CD14-positive monocyte (primary cell): ENCODE measurements at regions not wholly inside any gene's neighbourhood (a gene's known extent, or its start where the extent isn't known, plus 50 kb on each side); places are given as distances from the start of the nearest gene placed in this dataset.

Experiments used
- DNase-seq, 3 donors: peaks; one replicate each; pipeline ENCODE4 v3.0.0-alpha.2; 2011 to 2022
- H2AFZ ChIP-seq: 2 replicates; pipeline ENCODE4 v1.6.0; 2012; ENCODE audit warnings: mild to moderate bottlenecking, low read depth, low read length, inconsistent platforms; ENCODE audit not compliant: insufficient read depth, poor library complexity, severe bottlenecking
- H3K27ac ChIP-seq, 2 donors: 1 replicate in 1 of 2; 2 replicates in 1 of 2; pipeline ENCODE4 v1.5.1; 2012 to 2013; ENCODE audit warnings: low read length in 2 of 2, control low read depth in 1 of 2, inconsistent platforms in 1 of 2, low read depth in 1 of 2, mild to moderate bottlenecking in 1 of 2
- H3K27me3 ChIP-seq, 2 donors: one replicate each; pipeline versions ENCODE4 v1.6.0 to v1.6.1; 2011 to 2013; ENCODE audit warnings: low read length in 2 of 2; ENCODE audit not compliant: control insufficient read depth in 2 of 2, insufficient read depth in 2 of 2
- H3K36me3 ChIP-seq, 2 donors: replicated peaks in 1 of 2; 1 replicate in 1 of 2; 2 replicates in 1 of 2; pipeline versions ENCODE4 v1.5.1 to v1.6.1; 2012 to 2013; ENCODE audit warnings: low read length in 2 of 2, control low read depth in 1 of 2, inconsistent platforms in 1 of 2, mild to moderate bottlenecking in 1 of 2; ENCODE audit not compliant: insufficient read depth in 2 of 2, control insufficient read depth in 1 of 2
- H3K4me1 ChIP-seq, 2 donors: 1 replicate in 1 of 2; 2 replicates in 1 of 2; pipeline versions ENCODE4 v1.5.1 to v1.6.1; 2012 to 2013; ENCODE audit warnings: low read length in 2 of 2, control low read depth in 1 of 2, inconsistent platforms in 1 of 2, mild to moderate bottlenecking in 1 of 2, moderate library complexity in 1 of 2; ENCODE audit not compliant: insufficient read depth in 2 of 2, control insufficient read depth in 1 of 2
- H3K4me2 ChIP-seq: replicated peaks from 2 replicates; pipeline ENCODE3; 2012; ENCODE audit warnings: low read length, moderate library complexity, mild to moderate bottlenecking; ENCODE audit not compliant: poor library complexity, severe bottlenecking; ENCODE audit errors: extremely low read depth
- H3K4me3 ChIP-seq, 3 experiments: fragments of 200-600 bp in 1 of 3; sonication (generic) in 1 of 3; replicated peaks in 1 of 3; 1 replicate in 2 of 3; 2 replicates in 1 of 3; pipeline ENCODE4 v1.5.1; 2011 to 2013; ENCODE audit warnings: low read length in 3 of 3, mild to moderate bottlenecking in 3 of 3, control low read depth in 2 of 3, low read depth in 2 of 3, inconsistent platforms in 1 of 3, moderate library complexity in 1 of 3
- H3K79me2 ChIP-seq: 2 replicates; pipeline ENCODE4 v1.6.0; 2012; ENCODE audit warnings: mild to moderate bottlenecking, control low read depth, inconsistent platforms, low read length, moderate library complexity; ENCODE audit not compliant: insufficient read depth
- H3K9ac ChIP-seq: 2 replicates; pipeline ENCODE4 v1.6.0; 2017; ENCODE audit warnings: low read length, mild to moderate bottlenecking; ENCODE audit not compliant: insufficient read depth, poor library complexity, severe bottlenecking
- H3K9me3 ChIP-seq, 2 donors: replicated peaks in 1 of 2; 1 replicate in 1 of 2; 2 replicates in 1 of 2; pipeline versions ENCODE4 v1.5.1 to v1.6.1; 2012 to 2013; ENCODE audit warnings: low read length in 2 of 2, control low read depth in 1 of 2; ENCODE audit not compliant: control insufficient read depth in 1 of 2, insufficient read depth in 1 of 2
- H4K20me1 ChIP-seq: 2 replicates; pipeline ENCODE4 v1.6.0; 2012; ENCODE audit warnings: mild to moderate bottlenecking, low read length, control low read depth, moderate library complexity; ENCODE audit not compliant: insufficient read depth
- H3K27ac Mint-ChIP-seq, 7 donors: one replicate each; pipeline ENCODE4 v1.8.0; 2020; ENCODE audit warnings: mild to moderate bottlenecking in 7 of 7, mixed read lengths in 7 of 7, moderate library complexity in 6 of 7, inconsistent platforms in 2 of 7
- H3K27me3 Mint-ChIP-seq, 3 donors: one replicate each; pipeline ENCODE4 v1.8.0; 2021 to 2022; ENCODE audit warnings: low read depth in 3 of 3, mild to moderate bottlenecking in 3 of 3, mixed read lengths in 3 of 3, moderate library complexity in 3 of 3, inconsistent platforms in 1 of 3
- H3K36me3 Mint-ChIP-seq, 2 donors: one replicate each; pipeline ENCODE4 v1.8.0; 2020; ENCODE audit warnings: mixed read lengths in 2 of 2, inconsistent platforms in 1 of 2, mild to moderate bottlenecking in 1 of 2
- H3K4me1 Mint-ChIP-seq: one replicate; pipeline ENCODE4 v1.8.0; 2020; ENCODE audit warnings: mild to moderate bottlenecking, mixed read lengths
- H3K4me3 Mint-ChIP-seq, 2 donors: one replicate each; pipeline ENCODE4 v1.8.0; 2020; ENCODE audit warnings: mild to moderate bottlenecking in 2 of 2, mixed read lengths in 2 of 2, moderate library complexity in 1 of 2
- H3K9me3 Mint-ChIP-seq, 7 donors: one replicate each; pipeline ENCODE4 v1.8.0; 2020 to 2022; ENCODE audit warnings: mixed read lengths in 7 of 7, mild to moderate bottlenecking in 6 of 7, moderate library complexity in 6 of 7, inconsistent platforms in 2 of 7
- CTCF ChIP-seq: fragments of 200-600 bp; IDR thresholded peaks from one replicate; pipeline ENCODE4 v1.8.0; 2022; ENCODE audit warnings: antibody characterized with exemption, mild to moderate bottlenecking
- WGBS: methylation state at CpG from one replicate; pipeline ENCODE4 v1.1.5; 2013; ENCODE audit warnings: missing lambda C conversion rate; ENCODE audit not compliant: insufficient coverage; 5-methylcytosine and 5-hydroxymethylcytosine counted together
- intact Hi-C, 2 donors: fragments of 100-400 bp; cut with micrococcal nuclease; formaldehyde crosslinking; loops; one replicate each; pipeline versions ENCODE4 v1.15.0 to v1.15.1; 2023

DNA sequence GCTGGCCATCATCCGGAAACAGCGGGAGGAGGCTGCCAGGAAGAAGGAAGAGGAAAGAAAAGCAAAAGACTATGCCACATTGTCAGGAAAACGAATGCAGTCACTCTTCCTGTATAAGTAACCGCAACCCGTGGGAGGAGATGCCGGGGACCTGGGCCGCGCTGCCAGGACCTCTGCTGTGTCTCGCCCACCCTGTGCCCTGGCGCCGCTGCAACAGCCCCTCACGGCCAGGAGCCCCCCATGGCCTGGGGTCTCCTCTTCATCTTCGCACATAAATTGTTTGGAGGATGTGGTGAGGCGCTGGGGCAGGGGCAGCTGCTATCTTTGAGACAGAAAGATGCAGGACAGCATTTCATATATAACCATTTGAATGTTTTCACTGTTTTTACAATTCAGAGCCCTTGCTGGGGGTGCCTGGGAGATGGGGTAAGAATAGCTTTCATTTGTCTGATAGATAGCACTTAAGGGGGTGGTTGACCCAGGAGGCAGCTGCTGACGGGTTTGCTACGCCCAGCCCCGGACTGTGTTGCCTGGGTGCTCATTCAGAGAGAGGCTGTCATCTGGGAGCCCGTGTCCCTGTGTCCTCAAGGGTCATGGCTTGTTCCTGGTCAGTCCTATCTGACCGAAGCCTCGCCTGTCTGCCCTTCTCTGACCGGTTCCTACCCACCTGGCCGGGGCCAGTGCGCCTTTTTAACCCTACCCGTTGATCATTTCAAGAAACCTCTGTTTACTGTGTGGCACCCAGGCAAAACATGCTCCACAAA is 1067.7 kb upstream of the COX7C start:
- Mint-ChIP-seq H3K27me3 (peaks cover 0 to 6% (median under 1%) of the 10 kb centered on the region in 3 donors), H3K4me3 (no peak overlapping the region), H3K36me3 (no peaks in the 10 kb centered on the region), H3K9me3 (peaks cover 2 to 19% (median 7%) of the 10 kb centered on the region in 7 donors), H3K27ac (no peak overlapping the region), H3K4me1 (no peaks in the 10 kb centered on the region)
- Histone ChIP-seq H3K4me2 (no peak overlapping the region), H3K4me3 (no peak overlapping the region), H3K36me3 (no peaks in the 10 kb centered on the region), H3K79me2 (no peaks in the 10 kb centered on the region), H3K27ac (no peak overlapping the region), H3K9me3 (peaks cover 24 to 26% of the 10 kb centered on the region in 2 donors), H2AFZ (no peak overlapping the region), H4K20me1 (no peaks in the 10 kb centered on the region), H3K9ac (no peak overlapping the region), H3K4me1 (no peaks in the 10 kb centered on the region), H3K27me3 (no peaks in the 10 kb centered on the region)
- DNase-seq, result no peak
- WGBS, result 95% methylated on average over 17 of the region's 24 CpGs
- no peak for TF ChIP-seq CTCF
- intact Hi-C loops, result no loop called here

- no peak for TF ChIP-seq CTCF
- Histone ChIP-seq H3K27ac (no peak overlapping the region), H3K36me3 (no peaks in the 10 kb centered on the region), H3K27me3 (no peaks in the 10 kb centered on the region), H3K4me3 (no peak overlapping the region), H3K79me2 (no peaks in the 10 kb centered on the region), H3K4me1 (no peaks in the 10 kb centered on the region), H3K4me2 (no peak overlapping the region), H3K9me3 (peaks cover 16 to 35% of the 10 kb centered on the region in 2 donors), H4K20me1 (no peaks in the 10 kb centered on the region), H3K9ac (no peak overlapping the region), H2AFZ (no peak overlapping the region)
- Mint-ChIP-seq H3K27ac (no peak overlapping the region), H3K9me3 (peaks cover 5 to 24% (median 11%) of the 10 kb centered on the region in 7 donors), H3K36me3 (no peaks in the 10 kb centered on the region), H3K4me1 (no peaks in the 10 kb centered on the region), H3K4me3 (no peak overlapping the region), H3K27me3 (peaks cover 0 to 2% (median 0%) of the 10 kb centered on the region in 3 donors)
- intact Hi-C loops, result no loop called here
- no peak for DNase-seq
- no CpG with 5 or more reads among the region's 3 CpGs for WGBS
Measured at GRCh38 chr5:85556464-85556863, 1061.3 kb upstream of the COX7C start.
